ENCODE measurements at regions not wholly inside any gene's neighbourhood (a gene's known extent, or its start where the extent isn't known, plus 50 kb on each side); places are given as distances from the start of the nearest gene placed in this dataset.

DNA sequence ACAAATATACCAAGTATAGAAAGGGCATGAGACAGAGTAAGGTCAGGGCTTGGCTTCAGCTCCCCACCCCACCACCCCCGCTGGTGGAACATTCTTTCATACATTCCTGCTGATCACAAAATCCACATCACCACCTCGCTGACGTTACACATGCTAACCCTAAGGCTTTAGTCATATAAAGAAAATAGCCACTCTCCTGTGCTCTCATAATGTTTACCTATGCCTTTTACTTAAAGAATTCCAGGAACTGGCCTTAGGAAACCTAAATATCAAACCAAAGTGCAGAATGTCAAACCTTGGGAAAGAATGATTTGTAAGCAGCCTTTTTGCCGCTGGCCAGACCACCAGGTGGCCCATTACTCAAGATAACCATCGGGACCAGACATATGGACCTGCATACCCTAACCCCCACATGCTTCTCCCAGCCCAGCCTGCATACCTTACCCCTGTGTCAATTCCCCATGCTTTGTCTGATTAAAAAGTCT, 136.3 kb upstream of the SLC39A10 start:
- H3K9me3 ChIP-seq (ENCODE audit: control insufficient read depth in 1 of 2, low read length in 2 of 2), result no peaks in the 10 kb centered on the region
- no peaks in the 10 kb centered on the region for H3K4me1 ChIP-seq (ENCODE audit: control insufficient read depth in 1 of 2, insufficient read depth in 2 of 2, low read length in 2 of 2)
- H3K4me3 ChIP-seq (ENCODE audit: low read depth in 1 of 2, low read length in 2 of 2), result no peak overlapping the region
- no peaks in the 10 kb centered on the region for H3K36me3 ChIP-seq (ENCODE audit: control insufficient read depth in 1 of 2, insufficient read depth in 2 of 2, low read length in 2 of 2)
- no peaks in the 10 kb centered on the region for H3K27me3 ChIP-seq (ENCODE audit: control insufficient read depth in 1 of 2, insufficient read depth in 2 of 2, low read length in 2 of 2)
- H3K27ac ChIP-seq (ENCODE audit: low read depth, low read length), result no peak overlapping the region
- H3K9ac ChIP-seq (ENCODE audit: low read depth in 1 of 2, low read length in 2 of 2), result no peak overlapping the region

GRCh38 chr2:195515551-195515950, 141.5 kb upstream of the SLC39A10 start:
- Histone ChIP-seq H3K27me3 (ENCODE audit: control insufficient read depth in 1 of 2, insufficient read depth in 2 of 2, low read length in 2 of 2) (no peaks in the 10 kb centered on the region), H3K27ac (ENCODE audit: low read depth, low read length) (no peak overlapping the region), H3K9me3 (ENCODE audit: control insufficient read depth in 1 of 2, low read length in 2 of 2) (no peaks in the 10 kb centered on the region), H3K36me3 (ENCODE audit: control insufficient read depth in 1 of 2, insufficient read depth in 2 of 2, low read length in 2 of 2) (no peaks in the 10 kb centered on the region), H3K9ac (ENCODE audit: low read depth in 1 of 2, low read length in 2 of 2) (no peak overlapping the region), H3K4me3 (ENCODE audit: low read depth in 1 of 2, low read length in 2 of 2) (no peak overlapping the region), H3K4me1 (ENCODE audit: control insufficient read depth in 1 of 2, insufficient read depth in 2 of 2, low read length in 2 of 2) (no peaks in the 10 kb centered on the region)

DNA sequence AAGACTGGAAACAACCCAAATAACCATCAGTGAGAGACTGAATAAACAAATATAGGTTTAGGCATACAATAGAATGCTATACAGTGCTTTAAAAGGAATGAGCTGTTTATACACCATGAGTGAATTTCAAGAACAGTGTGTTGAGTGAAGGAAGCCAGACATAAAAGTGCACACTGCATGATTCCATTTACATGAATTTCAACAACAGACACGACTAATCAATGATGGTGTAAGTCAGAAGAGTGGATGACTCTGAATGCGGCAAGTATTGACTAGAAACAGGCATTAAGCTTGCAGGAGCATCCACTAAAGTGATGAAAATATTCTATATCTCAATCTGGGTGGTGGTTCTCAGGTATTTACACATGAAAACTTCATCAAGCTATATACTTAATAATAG, 142.7 kb upstream of the SLC39A10 start:
- Histone ChIP-seq H3K27me3 (ENCODE audit: control insufficient read depth in 1 of 2, insufficient read depth in 2 of 2, low read length in 2 of 2) (no peaks in the 10 kb centered on the region), H3K27ac (ENCODE audit: low read depth, low read length) (no peak overlapping the region), H3K9me3 (ENCODE audit: control insufficient read depth in 1 of 2, low read length in 2 of 2) (no peaks in the 10 kb centered on the region), H3K4me3 (ENCODE audit: low read depth in 1 of 2, low read length in 2 of 2) (no peak overlapping the region), H3K36me3 (ENCODE audit: control insufficient read depth in 1 of 2, insufficient read depth in 2 of 2, low read length in 2 of 2) (no peaks in the 10 kb centered on the region), H3K9ac (ENCODE audit: low read depth in 1 of 2, low read length in 2 of 2) (no peak overlapping the region), H3K4me1 (ENCODE audit: control insufficient read depth in 1 of 2, insufficient read depth in 2 of 2, low read length in 2 of 2) (no peaks in the 10 kb centered on the region)

- H3K36me3 ChIP-seq (ENCODE audit: control insufficient read depth in 1 of 2, insufficient read depth in 2 of 2, low read length in 2 of 2), result no peaks in the 10 kb centered on the region
- H3K27ac ChIP-seq (ENCODE audit: low read depth, low read length), result no peak overlapping the region
- H3K9ac ChIP-seq (ENCODE audit: low read depth in 1 of 2, low read length in 2 of 2), result no peak overlapping the region
- no peak overlapping the region for H3K4me3 ChIP-seq (ENCODE audit: low read depth in 1 of 2, low read length in 2 of 2)
- no peaks in the 10 kb centered on the region for H3K27me3 ChIP-seq (ENCODE audit: control insufficient read depth in 1 of 2, insufficient read depth in 2 of 2, low read length in 2 of 2)
- H3K4me1 ChIP-seq (ENCODE audit: control insufficient read depth in 1 of 2, insufficient read depth in 2 of 2, low read length in 2 of 2), result no peaks in the 10 kb centered on the region
- no peaks in the 10 kb centered on the region for H3K9me3 ChIP-seq (ENCODE audit: control insufficient read depth in 1 of 2, low read length in 2 of 2)
Measured at GRCh38 chr2:195513119-195513518, 143.9 kb upstream of the SLC39A10 start.

GRCh38 chr2:195509551-195509950, 147.5 kb upstream of the SLC39A10 start:
- H3K9me3 ChIP-seq (ENCODE audit: control insufficient read depth in 1 of 2, low read length in 2 of 2), result peaks cover 0 to 4% of the 10 kb centered on the region in 2 donors

DNA sequence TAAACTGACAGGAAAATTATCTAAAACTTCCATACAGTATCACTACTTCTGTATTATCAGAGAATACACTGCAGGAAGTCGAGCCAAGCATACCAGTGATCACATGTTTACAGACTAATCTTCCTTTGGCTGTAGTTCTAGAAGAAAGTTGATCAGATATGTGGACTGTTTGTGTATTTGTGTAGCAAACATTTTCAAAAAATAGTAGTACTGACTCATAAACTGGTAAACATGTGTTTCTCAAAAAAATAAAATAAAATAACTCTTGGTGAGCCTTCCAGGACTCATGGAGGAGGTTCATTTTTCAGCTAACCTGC, 148.9 kb upstream of the SLC39A10 start:
- Histone ChIP-seq H3K27me3 (ENCODE audit: control insufficient read depth in 1 of 2, insufficient read depth in 2 of 2, low read length in 2 of 2) (no peaks in the 10 kb centered on the region), H3K9me3 (ENCODE audit: control insufficient read depth in 1 of 2, low read length in 2 of 2) (peaks cover 0 to 4% of the 10 kb centered on the region in 2 donors), H3K27ac (ENCODE audit: low read depth, low read length) (no peak overlapping the region), H3K9ac (ENCODE audit: low read depth in 1 of 2, low read length in 2 of 2) (no peak overlapping the region), H3K36me3 (ENCODE audit: control insufficient read depth in 1 of 2, insufficient read depth in 2 of 2, low read length in 2 of 2) (no peaks in the 10 kb centered on the region), H3K4me1 (ENCODE audit: control insufficient read depth in 1 of 2, insufficient read depth in 2 of 2, low read length in 2 of 2) (no peaks in the 10 kb centered on the region), H3K4me3 (ENCODE audit: low read depth in 1 of 2, low read length in 2 of 2) (no peak overlapping the region)

More at GRCh38 chr2:195509551-195509950, 147.5 kb upstream of the SLC39A10 start:
- H3K4me3 ChIP-seq (ENCODE audit: low read depth in 1 of 2, low read length in 2 of 2), result no peak overlapping the region
- no peaks in the 10 kb centered on the region for H3K27me3 ChIP-seq (ENCODE audit: control insufficient read depth in 1 of 2, insufficient read depth in 2 of 2, low read length in 2 of 2)
- no peak overlapping the region for H3K27ac ChIP-seq (ENCODE audit: low read depth, low read length)
- no peak overlapping the region for H3K9ac ChIP-seq (ENCODE audit: low read depth in 1 of 2, low read length in 2 of 2)
- no peaks in the 10 kb centered on the region for H3K4me1 ChIP-seq (ENCODE audit: control insufficient read depth in 1 of 2, insufficient read depth in 2 of 2, low read length in 2 of 2)
- H3K36me3 ChIP-seq (ENCODE audit: control insufficient read depth in 1 of 2, insufficient read depth in 2 of 2, low read length in 2 of 2), result no peaks in the 10 kb centered on the region

GRCh38 chr2:195507447-195508138, 149.4 kb upstream of the SLC39A10 start:
- H3K9ac ChIP-seq (ENCODE audit: low read depth in 1 of 2, low read length in 2 of 2), result no peak overlapping the region

DNA sequence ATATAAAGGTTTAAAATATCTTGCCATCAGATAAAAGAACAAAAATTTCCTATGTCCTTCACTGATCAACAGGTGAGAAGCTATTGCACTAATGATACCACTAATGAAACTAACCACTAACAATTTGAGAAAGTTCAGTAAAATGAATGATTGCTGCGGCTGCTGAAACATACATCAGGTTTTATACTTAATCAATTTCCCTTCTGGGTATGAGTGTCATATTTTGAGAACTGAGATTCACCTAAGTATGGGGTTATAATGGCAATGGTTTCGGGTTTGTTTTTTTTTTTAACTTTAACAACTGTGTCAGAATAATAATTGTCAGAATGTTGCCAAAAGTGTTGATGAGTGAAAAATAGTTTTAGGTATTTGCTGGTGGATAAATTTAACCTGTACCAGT, 151.3 kb upstream of the SLC39A10 start:
- no peak overlapping the region for H3K4me3 ChIP-seq (ENCODE audit: low read depth in 1 of 2, low read length in 2 of 2)

More at GRCh38 chr2:195507447-195508138, 149.4 kb upstream of the SLC39A10 start:
- no peaks in the 10 kb centered on the region for H3K27me3 ChIP-seq (ENCODE audit: control insufficient read depth in 1 of 2, insufficient read depth in 2 of 2, low read length in 2 of 2)
- no peaks in the 10 kb centered on the region for H3K36me3 ChIP-seq (ENCODE audit: control insufficient read depth in 1 of 2, insufficient read depth in 2 of 2, low read length in 2 of 2)
- peaks cover 0 to 4% of the 10 kb centered on the region in 2 donors for H3K9me3 ChIP-seq (ENCODE audit: control insufficient read depth in 1 of 2, low read length in 2 of 2)
- H3K27ac ChIP-seq (ENCODE audit: low read depth, low read length), result no peak overlapping the region
- no peak overlapping the region for H3K4me3 ChIP-seq (ENCODE audit: low read depth in 1 of 2, low read length in 2 of 2)
- H3K4me1 ChIP-seq (ENCODE audit: control insufficient read depth in 1 of 2, insufficient read depth in 2 of 2, low read length in 2 of 2), result no peaks in the 10 kb centered on the region

DNA sequence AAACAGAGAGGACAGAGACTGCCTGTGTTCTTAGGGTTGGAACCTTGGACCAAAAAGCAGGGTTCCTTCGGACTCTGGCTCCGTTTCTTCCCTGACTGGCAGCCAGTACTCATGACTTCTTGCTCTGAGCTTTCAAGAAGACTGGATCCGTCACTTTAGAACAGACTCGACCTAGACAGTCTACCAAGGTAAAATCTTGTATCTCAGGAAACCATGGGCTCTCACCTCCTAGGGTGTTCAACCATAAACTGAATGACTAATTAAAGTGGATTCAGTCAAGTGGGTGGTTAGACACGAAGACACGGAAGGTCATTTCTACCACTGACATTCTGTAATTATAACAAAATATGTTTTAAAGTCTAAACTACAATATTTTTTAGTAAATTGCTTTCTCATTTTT, 153.8 kb upstream of the SLC39A10 start:
- H3K9me3 ChIP-seq (ENCODE audit: control insufficient read depth in 1 of 2, low read length in 2 of 2), result peaks cover 0 to 4% of the 10 kb centered on the region in 2 donors
- H3K9ac ChIP-seq (ENCODE audit: low read depth in 1 of 2, low read length in 2 of 2), result no peak overlapping the region
- no peak overlapping the region for H3K27ac ChIP-seq (ENCODE audit: low read depth, low read length)
- H3K27me3 ChIP-seq (ENCODE audit: control insufficient read depth in 1 of 2, insufficient read depth in 2 of 2, low read length in 2 of 2), result no peaks in the 10 kb centered on the region
- H3K36me3 ChIP-seq (ENCODE audit: control insufficient read depth in 1 of 2, insufficient read depth in 2 of 2, low read length in 2 of 2), result no peaks in the 10 kb centered on the region
- H3K4me1 ChIP-seq (ENCODE audit: control insufficient read depth in 1 of 2, insufficient read depth in 2 of 2, low read length in 2 of 2), result no peaks in the 10 kb centered on the region
- H3K4me3 ChIP-seq (ENCODE audit: low read depth in 1 of 2, low read length in 2 of 2), result no peak overlapping the region

More for the DNA sequence above, 151.3 kb upstream of the SLC39A10 start:
- no peaks in the 10 kb centered on the region for H3K36me3 ChIP-seq (ENCODE audit: control insufficient read depth in 1 of 2, insufficient read depth in 2 of 2, low read length in 2 of 2)
- H3K4me1 ChIP-seq (ENCODE audit: control insufficient read depth in 1 of 2, insufficient read depth in 2 of 2, low read length in 2 of 2), result no peaks in the 10 kb centered on the region
- H3K9ac ChIP-seq (ENCODE audit: low read depth in 1 of 2, low read length in 2 of 2), result no peak overlapping the region
- no peaks in the 10 kb centered on the region for H3K27me3 ChIP-seq (ENCODE audit: control insufficient read depth in 1 of 2, insufficient read depth in 2 of 2, low read length in 2 of 2)
- peaks cover 0 to 4% of the 10 kb centered on the region in 2 donors for H3K9me3 ChIP-seq (ENCODE audit: control insufficient read depth in 1 of 2, low read length in 2 of 2)
- no peak overlapping the region for H3K27ac ChIP-seq (ENCODE audit: low read depth, low read length)

- Histone ChIP-seq H3K27me3 (ENCODE audit: control insufficient read depth in 1 of 2, insufficient read depth in 2 of 2, low read length in 2 of 2) (no peaks in the 10 kb centered on the region), H3K9me3 (ENCODE audit: control insufficient read depth in 1 of 2, low read length in 2 of 2) (no peaks in the 10 kb centered on the region), H3K27ac (ENCODE audit: low read depth, low read length) (no peak overlapping the region), H3K9ac (ENCODE audit: low read depth in 1 of 2, low read length in 2 of 2) (no peak overlapping the region), H3K4me3 (ENCODE audit: low read depth in 1 of 2, low read length in 2 of 2) (no peak overlapping the region), H3K4me1 (ENCODE audit: control insufficient read depth in 1 of 2, insufficient read depth in 2 of 2, low read length in 2 of 2) (no peaks in the 10 kb centered on the region), H3K36me3 (ENCODE audit: control insufficient read depth in 1 of 2, insufficient read depth in 2 of 2, low read length in 2 of 2) (no peaks in the 10 kb centered on the region)
Measured at GRCh38 chr2:195501746-195502145, 155.3 kb upstream of the SLC39A10 start.

Measured in duodenal mucosa (tissue), 2 donors.